ENCODE measurements at regions not wholly inside any gene's neighbourhood (a gene's known extent, or its start where the extent isn't known, plus 50 kb on each side); places are given as distances from the start of the nearest gene placed in this dataset.

- no peaks in the 10 kb centered on the region for H3K79me2 ChIP-seq (ENCODE audit: low read length)
- no peak overlapping the region for H3K4me3 ChIP-seq (ENCODE audit: low read length)
- H3K27ac ChIP-seq (ENCODE audit: low read length): no peak overlapping the region
- no peak overlapping the region for H2AFZ ChIP-seq (ENCODE audit: low read length)
- no peak for DNase-seq
- no peaks in the 10 kb centered on the region for H3K36me3 ChIP-seq (ENCODE audit: insufficient read depth, low read length)
- H3K9me2 ChIP-seq (replicated peaks; ENCODE audit: insufficient read depth, low read length): no peaks in the 10 kb centered on the region
- no peaks in the 10 kb centered on the region for H3K4me1 ChIP-seq (ENCODE audit: low read length)
- no peaks in the 10 kb centered on the region for H3K27me3 ChIP-seq (ENCODE audit: low read length)
- no peak overlapping the region for H3K9ac ChIP-seq (ENCODE audit: low read length)
- no peak overlapping the region for H3K4me2 ChIP-seq (ENCODE audit: low read depth, low read length, poor library complexity, severe bottlenecking)
- H4K20me1 ChIP-seq (ENCODE audit: insufficient read depth, low read depth, low read length): no peaks in the 10 kb centered on the region
- peaks cover 7% of the 10 kb centered on the region; the same call in 1 of the 2 replicates for H3K9me3 ChIP-seq (ENCODE audit: low read length)
Measured at GRCh38 chr13:84207509-84207908, 325.2 kb upstream of the SLITRK1 start.

GRCh38 chr13:84200971-84201370 is 318.7 kb upstream of the SLITRK1 start:
- DNase-seq: no peak
- H3K4me3 ChIP-seq (ENCODE audit: low read length): no peak overlapping the region
- no peaks in the 10 kb centered on the region for H3K27me3 ChIP-seq (ENCODE audit: low read length)
- H3K79me2 ChIP-seq (ENCODE audit: low read length): no peaks in the 10 kb centered on the region
- no peak overlapping the region for H3K4me2 ChIP-seq (ENCODE audit: low read depth, low read length, poor library complexity, severe bottlenecking)
- H3K4me1 ChIP-seq (ENCODE audit: low read length): no peaks in the 10 kb centered on the region
- H2AFZ ChIP-seq (ENCODE audit: low read length): no peak overlapping the region
- no peak overlapping the region for H3K27ac ChIP-seq (ENCODE audit: low read length)
- H3K9me2 ChIP-seq (replicated peaks; ENCODE audit: insufficient read depth, low read length): no peaks in the 10 kb centered on the region
- peaks cover 23% of the 10 kb centered on the region; the same call in 1 of the 2 replicates for H3K9me3 ChIP-seq (ENCODE audit: low read length)
- H4K20me1 ChIP-seq (ENCODE audit: insufficient read depth, low read depth, low read length): no peaks in the 10 kb centered on the region
- H3K36me3 ChIP-seq (ENCODE audit: insufficient read depth, low read length): 0 out of 2 replicates have a peak, but pooled peaks cover 2% of the 10 kb centered on the region
- no peak overlapping the region for H3K9ac ChIP-seq (ENCODE audit: low read length)

GRCh38 chr13:84192125-84192524 is 309.9 kb upstream of the SLITRK1 start:
- H3K4me1 ChIP-seq (ENCODE audit: low read length): no peaks in the 10 kb centered on the region
- peaks cover 18% of the 10 kb centered on the region; the same call in 1 of the 2 replicates for H3K9me3 ChIP-seq (ENCODE audit: low read length)
- no peak for DNase-seq
- H3K4me2 ChIP-seq (ENCODE audit: low read depth, low read length, poor library complexity, severe bottlenecking): no peak overlapping the region
- H3K4me3 ChIP-seq (ENCODE audit: low read length): no peak overlapping the region
- H4K20me1 ChIP-seq (ENCODE audit: insufficient read depth, low read depth, low read length): no peaks in the 10 kb centered on the region
- no peaks in the 10 kb centered on the region for H3K9me2 ChIP-seq (replicated peaks; ENCODE audit: insufficient read depth, low read length)
- no peak overlapping the region for H2AFZ ChIP-seq (ENCODE audit: low read length)
- no peak overlapping the region for H3K27ac ChIP-seq (ENCODE audit: low read length)
- H3K27me3 ChIP-seq (ENCODE audit: low read length): no peaks in the 10 kb centered on the region
- no peaks in the 10 kb centered on the region for H3K79me2 ChIP-seq (ENCODE audit: low read length)
- no peak overlapping the region for H3K9ac ChIP-seq (ENCODE audit: low read length)
- no peaks in the 10 kb centered on the region for H3K36me3 ChIP-seq (ENCODE audit: insufficient read depth, low read length)

- no peaks in the 10 kb centered on the region for H3K4me1 ChIP-seq (ENCODE audit: low read length)
- DNase-seq: no peak
- H4K20me1 ChIP-seq (ENCODE audit: insufficient read depth, low read depth, low read length): no peaks in the 10 kb centered on the region
- H3K36me3 ChIP-seq (ENCODE audit: insufficient read depth, low read length): no peaks in the 10 kb centered on the region
- no peak overlapping the region for H2AFZ ChIP-seq (ENCODE audit: low read length)
- H3K9ac ChIP-seq (ENCODE audit: low read length): no peak overlapping the region
- peaks cover 15% of the 10 kb centered on the region; the same call in 1 of the 2 replicates for H3K9me3 ChIP-seq (ENCODE audit: low read length)
- H3K4me2 ChIP-seq (ENCODE audit: low read depth, low read length, poor library complexity, severe bottlenecking): no peak overlapping the region
- H3K27ac ChIP-seq (ENCODE audit: low read length): no peak overlapping the region
- H3K79me2 ChIP-seq (ENCODE audit: low read length): no peaks in the 10 kb centered on the region
- H3K9me2 ChIP-seq (replicated peaks; ENCODE audit: insufficient read depth, low read length): no peaks in the 10 kb centered on the region
- no peaks in the 10 kb centered on the region for H3K27me3 ChIP-seq (ENCODE audit: low read length)
- no peak overlapping the region for H3K4me3 ChIP-seq (ENCODE audit: low read length)
Measured at GRCh38 chr13:84191139-84191538, 308.9 kb upstream of the SLITRK1 start.

- no peaks in the 10 kb centered on the region for H3K79me2 ChIP-seq (ENCODE audit: low read length)
- H3K4me3 ChIP-seq (ENCODE audit: low read length): no peak overlapping the region
- no peaks in the 10 kb centered on the region for H3K9me2 ChIP-seq (replicated peaks; ENCODE audit: insufficient read depth, low read length)
- H3K36me3 ChIP-seq (ENCODE audit: insufficient read depth, low read length): no peaks in the 10 kb centered on the region
- H3K4me1 ChIP-seq (ENCODE audit: low read length): no peaks in the 10 kb centered on the region
- H3K9ac ChIP-seq (ENCODE audit: low read length): no peak overlapping the region
- H3K9me3 ChIP-seq (ENCODE audit: low read length): 0 out of 2 replicates have a peak, but pooled peaks cover 2% of the 10 kb centered on the region
- no peak overlapping the region for H3K4me2 ChIP-seq (ENCODE audit: low read depth, low read length, poor library complexity, severe bottlenecking)
- no peak for DNase-seq
- no peaks in the 10 kb centered on the region for H3K27me3 ChIP-seq (ENCODE audit: low read length)
- no peaks in the 10 kb centered on the region for H4K20me1 ChIP-seq (ENCODE audit: insufficient read depth, low read depth, low read length)
- no peak overlapping the region for H3K27ac ChIP-seq (ENCODE audit: low read length)
- H2AFZ ChIP-seq (ENCODE audit: low read length): no peak overlapping the region
Measured at GRCh38 chr13:84187626-84188025, 305.4 kb upstream of the SLITRK1 start.

- no peaks in the 10 kb centered on the region for H3K27me3 ChIP-seq (ENCODE audit: low read length)
- H3K79me2 ChIP-seq (ENCODE audit: low read length): no peaks in the 10 kb centered on the region
- DNase-seq: no peak
- H3K36me3 ChIP-seq (ENCODE audit: insufficient read depth, low read length): no peaks in the 10 kb centered on the region
- no peak overlapping the region for H2AFZ ChIP-seq (ENCODE audit: low read length)
- H4K20me1 ChIP-seq (ENCODE audit: insufficient read depth, low read depth, low read length): no peaks in the 10 kb centered on the region
- peaks cover 10% of the 10 kb centered on the region for H3K9me3 ChIP-seq (ENCODE audit: low read length)
- H3K9ac ChIP-seq (ENCODE audit: low read length): no peak overlapping the region
- H3K4me2 ChIP-seq (ENCODE audit: low read depth, low read length, poor library complexity, severe bottlenecking): no peak overlapping the region
- no peaks in the 10 kb centered on the region for H3K4me1 ChIP-seq (ENCODE audit: low read length)
- no peaks in the 10 kb centered on the region for H3K9me2 ChIP-seq (replicated peaks; ENCODE audit: insufficient read depth, low read length)
- no peak overlapping the region for H3K4me3 ChIP-seq (ENCODE audit: low read length)
- H3K27ac ChIP-seq (ENCODE audit: low read length): no peak overlapping the region
Measured at GRCh38 chr13:84139561-84140158, 257.4 kb upstream of the SLITRK1 start.

GRCh38 chr13:84137292-84137691 is 255.0 kb upstream of the SLITRK1 start:
- H3K27ac ChIP-seq (ENCODE audit: low read length): no peak overlapping the region

GRCh38 chr13:84136582-84136981 is 254.3 kb upstream of the SLITRK1 start:
- Histone ChIP-seq H2AFZ (ENCODE audit: low read length) (no peak overlapping the region), H3K9me2 (replicated peaks; ENCODE audit: insufficient read depth, low read length) (no peaks in the 10 kb centered on the region), H3K4me2 (ENCODE audit: low read depth, low read length, poor library complexity, severe bottlenecking) (no peak overlapping the region), H3K79me2 (ENCODE audit: low read length) (no peaks in the 10 kb centered on the region), H3K27me3 (ENCODE audit: low read length) (no peaks in the 10 kb centered on the region), H3K36me3 (ENCODE audit: insufficient read depth, low read length) (no peaks in the 10 kb centered on the region), H3K9me3 (ENCODE audit: low read length) (peaks cover 14% of the 10 kb centered on the region; the same call in 1 of the 2 replicates), H3K4me1 (ENCODE audit: low read length) (no peaks in the 10 kb centered on the region), H3K27ac (ENCODE audit: low read length) (no peak overlapping the region), H3K9ac (ENCODE audit: low read length) (no peak overlapping the region), H4K20me1 (ENCODE audit: insufficient read depth, low read depth, low read length) (no peaks in the 10 kb centered on the region), H3K4me3 (ENCODE audit: low read length) (no peak overlapping the region)
- no peak for DNase-seq

More at GRCh38 chr13:84137292-84137691, 255.0 kb upstream of the SLITRK1 start:
- H2AFZ ChIP-seq (ENCODE audit: low read length): no peak overlapping the region
- no peak overlapping the region for H3K4me2 ChIP-seq (ENCODE audit: low read depth, low read length, poor library complexity, severe bottlenecking)
- no peak overlapping the region for H3K4me3 ChIP-seq (ENCODE audit: low read length)
- H3K79me2 ChIP-seq (ENCODE audit: low read length): no peaks in the 10 kb centered on the region
- no peak overlapping the region for H3K9ac ChIP-seq (ENCODE audit: low read length)
- DNase-seq: no peak
- H3K4me1 ChIP-seq (ENCODE audit: low read length): no peaks in the 10 kb centered on the region
- peaks cover 14% of the 10 kb centered on the region for H3K9me3 ChIP-seq (ENCODE audit: low read length)
- H3K36me3 ChIP-seq (ENCODE audit: insufficient read depth, low read length): no peaks in the 10 kb centered on the region
- H4K20me1 ChIP-seq (ENCODE audit: insufficient read depth, low read depth, low read length): no peaks in the 10 kb centered on the region
- H3K27me3 ChIP-seq (ENCODE audit: low read length): no peaks in the 10 kb centered on the region
- no peaks in the 10 kb centered on the region for H3K9me2 ChIP-seq (replicated peaks; ENCODE audit: insufficient read depth, low read length)
